ENCODE measurements at regions not wholly inside any gene's neighbourhood (a gene's known extent, or its start where the extent isn't known, plus 50 kb on each side); places are given as distances from the start of the nearest gene placed in this dataset.

GRCh38 chr16:76724181-76724580 is 447.0 kb downstream of the CNTNAP4 start:
- no peak for DNase-seq (ENCODE audit: low spot score)

GRCh38 chr16:76729525-76729924 is 452.3 kb downstream of the CNTNAP4 start:
- DNase-seq (ENCODE audit: low spot score) = peak; percentile 66

- no peak for DNase-seq (ENCODE audit: low spot score)
These were observed 455.7 kb downstream of the CNTNAP4 start for GRCh38 chr16:76732894-76733293.

- DNase-seq (ENCODE audit: low spot score) = no peak
These were observed 449.4 kb upstream of the MON1B start for GRCh38 chr16:76741623-76742022.

- no peak for DNase-seq (ENCODE audit: low spot score)
These were observed 442.3 kb upstream of the MON1B start for GRCh38 chr16:76748461-76749348.

- no peak for DNase-seq (ENCODE audit: low spot score)
These were observed 441.1 kb upstream of the MON1B start for GRCh38 chr16:76749780-76750375.

GRCh38 chr16:76755496-76755895 is 435.5 kb upstream of the MON1B start:
- DNase-seq (ENCODE audit: low spot score) = no peak

GRCh38 chr16:76756423-76756822 is 434.6 kb upstream of the MON1B start:
- no peak for DNase-seq (ENCODE audit: low spot score)

GRCh38 chr16:76756951-76757350 is 434.0 kb upstream of the MON1B start:
- no peak for DNase-seq (ENCODE audit: low spot score)

- no peak for DNase-seq (ENCODE audit: low spot score)
These were observed 424.5 kb upstream of the MON1B start for GRCh38 chr16:76766538-76766937.

GRCh38 chr16:76768316-76768715 is 422.7 kb upstream of the MON1B start:
- no peak for DNase-seq (ENCODE audit: low spot score)

- no peak for DNase-seq (ENCODE audit: low spot score)
These were observed 422.0 kb upstream of the MON1B start for GRCh38 chr16:76768948-76769347.

- DNase-seq (ENCODE audit: low spot score) = no peak
These were observed 419.8 kb upstream of the MON1B start for GRCh38 chr16:76771216-76771615.

- DNase-seq (ENCODE audit: low spot score) = no peak
These were observed 413.1 kb upstream of the MON1B start for GRCh38 chr16:76777721-76778465.

- DNase-seq (ENCODE audit: low spot score) = no peak
These were observed 410.4 kb upstream of the MON1B start for GRCh38 chr16:76780556-76780955.

GRCh38 chr16:76784530-76784929 is 406.5 kb upstream of the MON1B start:
- DNase-seq (ENCODE audit: low spot score) = no peak

GRCh38 chr16:76787394-76787793 is 403.6 kb upstream of the MON1B start:
- DNase-seq (ENCODE audit: low spot score) = no peak

GRCh38 chr16:76791151-76791550 is 399.8 kb upstream of the MON1B start:
- no peak for DNase-seq (ENCODE audit: low spot score)

GRCh38 chr16:76796416-76796815 is 394.6 kb upstream of the MON1B start:
- no peak for DNase-seq (ENCODE audit: low spot score)

- no peak for DNase-seq (ENCODE audit: low spot score)
These were observed 394.0 kb upstream of the MON1B start for GRCh38 chr16:76796978-76797377.

- DNase-seq (ENCODE audit: low spot score) = no peak
These were observed 393.5 kb upstream of the MON1B start for GRCh38 chr16:76797457-76797856.

- no peak for DNase-seq (ENCODE audit: low spot score)
These were observed 390.8 kb upstream of the MON1B start for GRCh38 chr16:76800196-76800595.

- DNase-seq (ENCODE audit: low spot score) = no peak
These were observed 389.6 kb upstream of the MON1B start for GRCh38 chr16:76801357-76801756.

Measured in RKO (cell line).